Inferior parietal cortex (tissue), 1 donor: ENCODE measurements at regions not wholly inside any gene's neighbourhood (a gene's known extent, or its start where the extent isn't known, plus 50 kb on each side); places are given as distances from the start of the nearest gene placed in this dataset.

Source experiments
- DNase-seq: peaks from one replicate; pipeline ENCODE4 v3.0.0-alpha.2; 2016; ENCODE audit errors: extremely low spot score

GRCh38 chr1:68331117-68331865, 99.0 kb upstream of the WLS start:
- no peak for DNase-seq

DNA sequence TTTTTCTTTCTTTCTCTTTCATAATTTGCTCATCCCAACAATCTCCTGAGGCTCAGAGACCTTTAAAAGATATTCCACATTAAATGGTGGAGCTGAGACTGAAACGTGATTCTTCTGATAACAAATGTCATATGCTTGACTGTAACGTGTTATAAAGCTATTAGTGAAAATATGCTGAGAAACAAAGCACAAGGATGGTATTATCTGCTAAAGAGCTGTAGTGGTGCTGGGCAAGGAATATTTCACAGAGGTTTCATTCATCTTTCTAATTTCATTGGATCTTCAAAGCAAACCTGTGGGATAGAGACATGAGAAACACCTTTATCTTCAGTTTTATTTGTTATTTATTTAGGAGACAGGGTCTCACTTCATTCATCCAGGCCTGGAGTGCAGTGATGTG, 98.1 kb upstream of the WLS start:
- DNase-seq: no peak

DNA sequence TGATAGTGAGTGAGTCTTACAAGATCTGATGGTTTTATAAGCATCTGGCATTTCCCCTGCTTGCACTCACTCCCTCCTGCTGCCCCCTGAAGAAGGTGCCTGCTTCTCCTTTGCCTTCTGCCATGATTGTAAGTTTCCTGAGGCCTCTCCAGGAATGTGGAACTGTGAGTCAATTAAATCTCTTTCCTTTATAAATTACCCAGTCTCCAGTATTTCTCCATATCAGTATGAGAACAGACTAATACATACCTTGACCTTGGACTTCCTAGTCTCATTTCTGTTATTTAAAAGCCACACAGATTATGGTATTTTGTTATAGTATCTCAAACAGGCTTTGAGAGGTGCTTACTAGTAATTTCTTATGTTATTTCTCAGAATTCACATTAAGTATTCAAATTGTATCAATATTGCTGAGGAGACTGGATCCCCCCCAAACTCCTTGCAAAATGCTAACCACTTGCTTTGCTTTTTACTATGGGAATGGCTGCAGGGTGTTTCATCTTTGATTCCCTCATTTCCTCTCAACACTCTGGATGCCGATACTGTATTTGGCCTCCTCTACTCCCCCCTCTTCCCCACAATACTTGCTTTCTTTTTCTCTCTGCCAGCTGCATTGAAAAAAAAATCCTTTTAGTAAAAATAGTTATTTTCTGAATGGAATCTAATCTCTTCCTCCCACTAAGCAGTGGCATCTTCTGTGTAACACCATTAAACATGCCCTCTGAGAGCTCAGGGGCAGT, 96.9 kb upstream of the WLS start:
- no peak for DNase-seq

- DNase-seq: no peak
Observed at GRCh38 chr1:68328490-68328889, 96.2 kb upstream of the WLS start.

GRCh38 chr1:68327414-68327813, 95.1 kb upstream of the WLS start:
- DNase-seq: no peak

GRCh38 chr1:68326481-68326880, 94.2 kb upstream of the WLS start:
- no peak for DNase-seq

- no peak for DNase-seq
Observed at GRCh38 chr1:68324316-68324715, 92.0 kb upstream of the WLS start.

GRCh38 chr1:68322837-68323687, 90.7 kb upstream of the WLS start:
- no peak for DNase-seq

GRCh38 chr1:68322096-68322495, 89.8 kb upstream of the WLS start:
- no peak for DNase-seq

DNA sequence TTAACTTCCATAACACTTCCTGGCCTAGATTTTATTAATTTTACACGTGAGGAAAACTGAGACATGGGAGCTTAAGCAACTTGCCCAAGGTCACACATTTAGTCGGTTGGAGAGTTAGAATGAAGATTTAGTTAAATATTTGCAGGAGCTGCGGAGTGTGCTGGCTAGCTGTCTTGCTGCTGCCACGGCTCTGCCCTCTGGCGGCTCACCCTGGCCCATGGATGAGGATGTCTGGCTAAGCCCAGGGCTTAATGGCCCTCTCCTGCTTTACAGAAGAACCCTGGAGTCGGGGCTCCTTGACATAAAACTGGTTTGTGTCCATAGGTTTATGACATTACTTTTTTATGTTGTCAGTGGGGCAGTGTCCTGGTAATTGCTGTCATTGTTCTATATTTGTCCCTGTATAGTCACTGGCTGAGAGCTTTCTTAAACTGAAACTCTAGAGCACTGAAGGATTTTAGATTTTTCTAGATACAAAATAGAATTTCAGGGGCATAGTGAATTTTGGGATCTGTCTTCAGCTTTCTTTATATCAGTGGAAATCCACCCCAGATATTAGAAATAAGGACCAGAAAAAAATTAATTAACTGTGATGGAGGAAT, 88.9 kb upstream of the WLS start:
- no peak for DNase-seq

DNA sequence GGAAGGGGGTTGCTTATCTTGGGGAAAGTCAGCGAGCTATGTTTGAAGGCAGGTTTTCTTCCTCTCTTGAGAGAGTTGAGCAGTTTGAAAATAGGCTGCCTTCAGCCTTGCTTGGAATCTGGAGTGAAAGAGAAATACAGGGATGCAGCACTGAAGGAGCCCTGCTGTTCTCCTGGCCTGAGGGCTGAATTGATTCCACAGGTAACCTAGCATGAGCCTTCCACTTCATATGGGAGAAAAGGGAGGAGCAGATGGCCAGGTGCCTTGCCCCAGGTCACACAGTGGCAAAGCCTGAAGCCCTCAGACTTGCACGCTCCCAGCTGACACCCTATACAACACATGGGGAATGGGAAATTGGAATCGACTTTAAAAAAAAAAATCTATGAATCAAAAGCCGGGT, 88.0 kb upstream of the WLS start:
- DNase-seq: no peak

GRCh38 chr1:68319907-68320306, 87.6 kb upstream of the WLS start:
- DNase-seq: no peak

- DNase-seq: no peak
Observed at GRCh38 chr1:68317543-68317942, 85.2 kb upstream of the WLS start.

DNA sequence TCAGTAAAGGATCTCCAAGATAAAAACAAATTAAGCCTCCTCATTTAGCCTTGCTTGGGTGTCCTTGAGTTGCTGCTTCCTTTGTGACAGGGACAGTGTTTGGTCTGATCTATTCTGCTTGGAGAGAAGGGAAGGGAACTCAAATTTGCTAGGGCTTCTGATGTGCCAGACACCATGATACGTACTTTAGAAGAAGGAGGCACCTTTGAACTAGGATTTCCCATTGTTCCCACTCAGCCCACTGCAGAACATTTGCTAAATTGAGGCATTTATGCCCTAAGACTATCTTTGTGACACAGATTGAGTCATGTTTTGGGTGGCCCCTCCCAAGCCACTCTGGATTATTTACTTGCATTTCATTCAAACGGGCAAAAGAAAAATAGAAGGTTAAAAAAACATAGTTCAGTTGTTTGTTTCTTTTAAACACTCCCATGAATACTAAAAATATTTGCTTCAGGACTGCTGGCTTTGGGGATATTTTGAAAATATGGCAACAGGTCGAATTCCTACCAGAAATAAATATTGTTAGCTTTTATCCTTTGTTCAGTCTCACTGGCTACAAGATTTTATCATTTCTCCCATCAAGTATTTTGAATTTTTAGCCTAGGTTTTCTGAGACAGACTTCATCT, 81.9 kb upstream of the WLS start:
- no peak for DNase-seq

DNA sequence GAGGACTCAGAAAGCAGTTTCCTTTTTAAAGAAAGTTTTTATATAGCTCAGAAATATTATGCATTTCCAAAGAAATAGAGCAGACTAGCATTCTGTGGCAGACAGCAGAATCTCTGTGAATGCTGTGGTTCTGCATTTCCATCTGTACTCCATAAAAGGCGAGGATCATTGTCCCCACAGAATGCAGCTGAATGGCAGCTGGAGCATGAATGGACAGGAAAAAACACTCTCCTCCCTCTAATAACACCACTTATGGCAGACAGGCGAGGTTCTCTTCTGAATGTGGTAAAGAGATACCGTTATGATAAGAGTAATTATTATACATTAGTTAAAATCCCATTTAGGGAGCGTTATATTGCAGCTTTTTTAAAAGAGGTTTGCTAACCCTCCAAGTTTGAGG, 81.4 kb upstream of the WLS start:
- no peak for DNase-seq

DNA sequence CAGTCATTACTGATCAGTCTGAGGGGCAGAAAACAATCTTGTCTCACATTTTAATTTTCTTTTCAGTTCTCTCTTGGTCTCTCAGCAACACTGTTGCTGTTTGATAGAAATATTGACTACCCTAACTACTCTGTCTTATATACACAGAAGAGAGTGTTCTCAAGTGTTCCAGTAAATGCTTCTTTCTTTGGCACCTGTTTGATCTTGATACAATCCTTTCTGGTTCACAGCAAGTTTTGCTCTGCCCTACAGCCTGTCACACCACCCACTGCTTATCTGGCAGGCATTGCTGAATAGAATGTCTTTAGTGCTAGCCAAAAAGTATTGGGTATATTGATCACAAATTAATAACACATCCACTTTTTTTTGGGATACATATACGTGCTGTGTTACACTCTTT, 75.7 kb upstream of the WLS start:
- no peak for DNase-seq

GRCh38 chr1:68307378-68307787, 75.1 kb upstream of the WLS start:
- no peak for DNase-seq

DNA sequence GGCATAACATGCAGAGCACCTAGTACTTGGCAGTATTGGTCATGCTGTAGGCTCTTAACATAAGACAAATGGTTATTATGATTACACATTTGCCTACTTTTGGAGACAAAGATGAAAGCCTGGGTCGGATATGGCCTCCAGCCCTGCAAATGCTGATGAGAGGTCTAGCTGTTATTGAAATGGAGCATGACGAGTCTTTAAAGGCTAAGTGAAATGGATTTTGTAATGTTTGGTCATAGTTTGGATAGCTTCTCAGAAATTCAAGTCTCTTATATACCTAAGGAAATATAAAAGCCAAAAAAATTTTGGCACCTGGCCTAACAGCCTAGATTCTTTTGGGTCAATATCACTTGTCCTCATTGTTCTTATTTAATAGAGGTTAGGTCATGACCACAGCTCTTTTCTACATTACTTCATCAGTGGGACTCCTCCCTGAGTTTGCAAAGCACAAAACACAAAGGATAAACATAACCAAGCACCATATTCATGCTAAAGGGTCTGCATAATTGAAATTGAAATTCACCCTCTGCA, 69.2 kb upstream of the WLS start:
- no peak for DNase-seq

DNA sequence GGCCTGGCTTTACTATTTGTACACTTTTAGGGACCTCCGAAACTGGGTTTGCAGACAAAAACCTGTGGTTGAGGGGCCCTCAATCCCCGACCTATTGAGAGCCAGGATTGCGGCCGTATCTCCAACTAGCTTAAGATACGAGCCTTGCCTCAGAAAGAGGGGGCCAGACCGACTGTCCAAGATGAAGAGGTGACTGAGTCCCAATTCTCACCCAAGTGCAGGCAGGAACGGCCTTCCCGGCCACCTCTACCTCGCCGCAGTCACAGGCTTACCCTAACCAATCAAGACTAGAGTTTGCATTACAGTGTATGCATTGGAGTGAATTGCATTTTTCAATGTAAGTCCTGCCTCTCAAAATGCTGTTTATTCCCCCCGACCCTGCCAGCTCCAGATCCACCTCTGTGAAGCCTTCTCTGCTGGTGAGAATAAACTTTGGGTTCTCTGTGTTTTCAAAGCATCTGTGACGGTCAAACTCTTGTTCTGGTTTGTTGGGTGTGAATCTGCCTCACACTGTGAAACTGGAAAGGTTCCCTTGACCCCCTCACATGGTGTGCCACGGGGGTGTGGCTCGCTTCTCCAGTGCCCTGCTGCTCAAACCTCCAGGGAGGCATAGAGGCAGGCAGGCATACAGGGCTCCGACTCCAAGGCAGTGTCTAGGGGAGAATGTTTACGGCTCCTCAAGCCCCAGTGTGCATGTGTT, 62.2 kb upstream of the WLS start:
- no peak for DNase-seq

- no peak for DNase-seq
Observed at GRCh38 chr1:68293609-68294366, 61.5 kb upstream of the WLS start.
